ENCODE measurements at regions not wholly inside any gene's neighbourhood (a gene's known extent, or its start where the extent isn't known, plus 50 kb on each side); places are given as distances from the start of the nearest gene placed in this dataset.
"Not testable (repeated sequence)": the region's sequence is repeated elsewhere in the genome, so short reads cannot be mapped to it uniquely, and the experiment has no call there.

DNA sequence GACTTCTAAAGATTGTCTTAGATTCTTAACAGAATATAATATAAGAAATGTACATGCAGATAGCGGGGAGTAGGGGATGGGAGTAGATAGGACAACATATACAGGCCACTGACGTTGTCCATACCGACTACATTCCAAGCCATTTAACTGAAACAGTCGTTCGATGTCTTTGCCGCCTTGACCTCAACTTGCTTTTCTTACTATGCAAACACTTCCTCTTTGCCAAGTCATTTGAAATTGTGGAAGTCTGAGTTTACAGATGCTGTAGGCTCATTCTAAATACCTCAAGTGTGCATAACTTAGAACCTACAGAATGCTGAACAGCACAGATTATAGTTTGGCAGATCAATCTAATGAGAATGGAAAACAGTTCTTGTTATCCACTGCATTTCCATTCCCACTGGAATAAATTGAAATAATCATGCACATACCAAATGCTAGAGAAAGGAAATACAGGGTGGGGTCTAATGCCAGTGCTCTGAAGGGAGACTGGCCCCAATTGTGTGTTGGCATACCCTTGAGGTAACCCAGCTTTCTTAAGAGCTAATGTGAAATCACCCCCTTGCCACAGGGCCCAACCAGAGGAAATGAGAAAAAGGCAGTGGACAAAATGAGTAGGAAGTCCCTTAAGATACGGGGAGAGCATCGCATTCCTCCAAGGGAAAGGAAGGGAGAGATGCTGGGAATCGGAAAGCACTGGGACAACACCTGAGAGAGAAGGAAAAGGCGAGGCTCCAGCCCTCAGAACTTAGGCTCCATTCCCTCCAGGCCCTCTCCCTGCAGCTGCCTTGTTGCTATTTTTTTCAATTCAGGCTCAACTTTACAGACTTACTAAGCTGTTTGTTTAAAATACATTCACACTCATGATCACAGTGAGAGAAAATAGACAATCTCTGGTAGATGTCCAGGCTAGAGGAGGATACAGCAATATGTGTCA lies 380.9 kb upstream of the TMTC1 start:
- TF ChIP-seq CTCF (optimal IDR thresholded peaks at IDR 0.05 in 1 of 3, IDR thresholded peaks at IDR 0.05 in 1 of 3, conservative IDR thresholded peaks at IDR 0.05 in 1 of 3; ENCODE audit: extremely low read depth in 1 of 3, insufficient read depth in 2 of 3, low read length in 3 of 3) (no peak), EZH2 (IDR thresholded peaks at IDR 0.05; ENCODE audit: low read length) (no peak)
- no peak overlapping the region for H3K9ac ChIP-seq (ENCODE audit: control insufficient read depth, extremely low read depth, insufficient read depth, low read length)
- H3K4me3 ChIP-seq (ENCODE audit: control insufficient read depth in 2 of 3, extremely low read depth in 1 of 3, insufficient read depth in 2 of 3, low read depth in 1 of 3, low read length in 3 of 3) = no peak overlapping the region
- H3K27ac ChIP-seq (ENCODE audit: control insufficient read depth, insufficient read depth, low read length) = no peak overlapping the region
- no peaks in the 10 kb centered on the region for H3K79me2 ChIP-seq (ENCODE audit: control insufficient read depth, insufficient read depth, low read length)
- dilution Hi-C loops (cut with MboI; ENCODE audit: extremely low pct_ligation_motif_present, low sequenced_read_pairs) = no loop called here
- no peak for FAIRE-seq
- no peak overlapping the region for H2AFZ ChIP-seq (ENCODE audit: control insufficient read depth, low read length)
- peaks cover 8% of the 10 kb centered on the region for H3K27me3 ChIP-seq (ENCODE audit: control insufficient read depth, extremely low read depth, insufficient read depth, low read length)
- H3K4me2 ChIP-seq (ENCODE audit: control insufficient read depth, extremely low read depth, insufficient read depth, low read depth, low read length) = no peak overlapping the region
- no peaks in the 10 kb centered on the region for H3K36me3 ChIP-seq (ENCODE audit: control insufficient read depth in 2 of 2, extremely low read depth in 1 of 2, insufficient read depth in 2 of 2, low read length in 2 of 2)
- no peaks in the 10 kb centered on the region for H3K4me1 ChIP-seq (ENCODE audit: control insufficient read depth, extremely low read depth, insufficient read depth, low read length)
- H3K9me3 ChIP-seq (ENCODE audit: control insufficient read depth, low read depth, low read length) = no peaks in the 10 kb centered on the region
- no peaks in the 10 kb centered on the region for H3K9me1 ChIP-seq (ENCODE audit: control insufficient read depth, extremely low read depth, insufficient read depth, low read length)
- no peak for DNase-seq (ENCODE audit: low read depth, low spot score)
- H4K20me1 ChIP-seq (ENCODE audit: control insufficient read depth, extremely low read depth, insufficient read depth, low read length) = no peaks in the 10 kb centered on the region

- H3K27me3 ChIP-seq (ENCODE audit: control insufficient read depth, extremely low read depth, insufficient read depth, low read length); H3K79me2 ChIP-seq (ENCODE audit: control insufficient read depth, insufficient read depth, low read length); FAIRE-seq; H3K4me3 ChIP-seq (ENCODE audit: control insufficient read depth in 2 of 3, extremely low read depth in 1 of 3, insufficient read depth in 2 of 3, low read depth in 1 of 3, low read length in 3 of 3); dilution Hi-C loops (cut with MboI; ENCODE audit: extremely low pct_ligation_motif_present, low sequenced_read_pairs); H3K4me1 ChIP-seq (ENCODE audit: control insufficient read depth, extremely low read depth, insufficient read depth, low read length); H3K4me2 ChIP-seq (ENCODE audit: control insufficient read depth, extremely low read depth, insufficient read depth, low read depth, low read length); H3K36me3 ChIP-seq (ENCODE audit: control insufficient read depth in 2 of 2, extremely low read depth in 1 of 2, insufficient read depth in 2 of 2, low read length in 2 of 2); DNase-seq (ENCODE audit: low read depth, low spot score); H3K27ac ChIP-seq (ENCODE audit: control insufficient read depth, insufficient read depth, low read length); H3K9me3 ChIP-seq (ENCODE audit: control insufficient read depth, low read depth, low read length); H4K20me1 ChIP-seq (ENCODE audit: control insufficient read depth, extremely low read depth, insufficient read depth, low read length); H3K9ac ChIP-seq (ENCODE audit: control insufficient read depth, extremely low read depth, insufficient read depth, low read length); H3K9me1 ChIP-seq (ENCODE audit: control insufficient read depth, extremely low read depth, insufficient read depth, low read length); H2AFZ ChIP-seq (ENCODE audit: control insufficient read depth, low read length): not testable (repeated sequence)
Measured at GRCh38 chr12:30156833-30157232, 373.1 kb upstream of the TMTC1 start.

Measured in keratinocyte (primary cell).